ENCODE measurements at regions not wholly inside any gene's neighbourhood (a gene's known extent, or its start where the extent isn't known, plus 50 kb on each side); places are given as distances from the start of the nearest gene placed in this dataset.
"Not testable (repeated sequence)": the region's sequence is repeated elsewhere in the genome, so short reads cannot be mapped to it uniquely, and the experiment has no call there.

DNA sequence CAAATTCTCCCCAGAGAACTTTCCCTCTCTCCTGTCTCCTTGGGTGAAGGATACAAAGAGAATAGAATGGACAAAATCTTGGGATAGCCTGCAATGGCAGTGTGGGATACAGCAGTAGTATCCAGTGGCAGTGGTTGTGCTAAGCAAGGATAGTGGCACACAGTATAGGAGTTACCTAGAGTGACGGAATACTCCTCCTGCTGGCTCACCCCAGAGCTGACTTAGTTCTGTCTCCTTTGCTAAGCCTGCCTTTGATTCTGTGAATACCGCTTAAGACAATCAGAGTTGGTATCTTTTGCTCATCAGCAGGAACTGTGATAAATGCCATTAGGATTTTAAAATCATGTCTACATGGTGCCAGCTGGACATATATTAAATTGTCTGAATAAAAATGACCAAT is 404.3 kb downstream of the JRKL start:
- no peak for DNase-seq

DNA sequence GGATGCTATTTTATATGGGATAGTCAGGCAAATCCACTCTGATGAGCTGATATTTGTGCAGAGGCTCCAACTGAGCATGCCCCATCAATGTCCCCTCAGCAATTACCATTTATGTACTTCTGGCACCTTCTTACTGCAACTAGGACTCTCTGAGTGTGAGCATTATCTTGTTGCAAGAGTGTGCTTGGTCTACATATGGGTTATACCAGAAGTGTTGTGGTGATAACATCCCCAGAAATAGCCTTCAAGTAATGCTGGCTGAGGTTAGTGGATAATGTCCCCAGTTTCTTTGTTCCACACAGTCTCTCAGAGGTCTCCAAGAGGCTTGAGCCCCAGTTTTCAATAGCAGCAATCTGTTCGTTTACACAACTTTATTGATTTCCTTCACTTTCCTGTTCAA is 408.6 kb downstream of the JRKL start:
- no peak for DNase-seq

DNA sequence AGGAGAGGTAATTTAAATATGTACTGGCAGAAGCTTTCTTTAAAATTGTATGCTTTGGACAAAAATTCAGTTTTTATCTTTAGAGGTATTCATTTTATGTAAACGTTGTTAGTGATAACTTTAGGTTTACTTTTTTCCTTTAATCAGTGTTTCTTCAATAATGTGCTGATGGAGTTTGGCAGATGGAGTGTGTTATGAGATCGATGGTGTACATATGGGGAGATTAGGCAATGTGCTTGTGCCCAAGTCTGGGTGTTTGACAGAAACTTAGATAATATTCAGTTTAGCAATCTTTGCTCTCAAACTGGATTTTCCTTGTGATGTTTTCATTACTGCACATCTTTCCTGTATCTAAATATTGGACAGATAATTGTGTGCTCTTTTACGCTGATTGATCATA is 425.4 kb downstream of the JRKL start:
- no peak for DNase-seq

DNA sequence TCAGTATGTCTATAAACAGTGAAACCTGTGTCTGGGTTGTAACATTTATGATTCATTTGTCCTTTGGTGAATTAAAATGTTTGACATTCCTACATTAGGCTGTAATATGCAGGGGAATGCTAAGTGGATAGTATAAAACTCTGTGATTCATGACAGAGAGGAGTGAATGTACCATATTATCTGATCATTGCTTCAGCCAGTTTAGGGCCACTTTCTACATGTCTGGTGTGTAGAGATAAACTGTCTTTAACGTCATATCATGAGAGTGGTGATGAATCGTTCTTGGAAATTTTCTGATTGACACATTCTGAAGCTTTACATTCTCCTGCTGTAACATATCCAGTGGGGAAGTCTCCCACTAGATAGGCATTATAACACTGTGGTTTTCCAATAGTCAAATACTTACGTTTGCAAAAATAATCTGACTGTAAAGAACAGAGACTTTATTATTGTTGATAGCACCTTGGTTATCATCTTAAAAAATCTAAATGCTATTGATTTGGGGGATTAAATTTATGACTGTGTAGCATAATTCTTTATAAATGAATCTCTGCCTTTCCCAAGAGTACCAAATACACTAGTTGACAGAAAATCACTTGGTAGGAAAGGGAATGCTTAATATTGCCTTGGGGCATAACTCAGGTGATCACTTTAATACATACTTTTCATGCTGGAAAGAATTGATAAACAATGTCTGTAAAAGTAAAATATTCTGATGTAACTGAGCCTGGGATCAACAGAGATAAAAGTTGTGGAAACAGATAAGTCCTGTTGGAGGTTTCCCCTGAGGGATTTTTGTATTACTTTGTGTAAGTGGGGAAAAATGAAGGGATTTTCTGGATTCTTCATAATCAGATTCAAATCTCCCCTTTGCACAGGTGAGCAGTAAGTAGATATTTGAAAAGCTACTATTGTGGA is 427.9 kb downstream of the JRKL start:
- no peak for DNase-seq

DNA sequence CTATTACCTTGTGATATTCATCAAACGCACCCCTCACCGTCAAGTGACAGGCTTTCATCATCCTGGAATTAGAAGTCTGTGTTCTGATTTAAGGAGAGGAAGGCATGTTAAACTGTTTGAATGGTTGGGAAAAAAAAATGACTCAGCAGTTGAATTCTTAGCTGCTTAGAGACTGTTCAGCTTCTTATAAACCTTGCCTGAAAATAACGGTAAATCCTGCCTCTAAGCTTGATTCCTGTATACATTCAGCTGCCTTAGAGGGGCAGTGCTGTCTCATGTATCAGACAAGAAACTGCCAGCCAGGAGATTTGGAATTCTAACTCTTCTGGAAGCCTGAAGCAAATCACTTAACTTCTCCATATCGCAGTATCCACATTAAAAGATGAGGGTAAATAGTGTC is 437.4 kb downstream of the JRKL start:
- no peak for DNase-seq

DNA sequence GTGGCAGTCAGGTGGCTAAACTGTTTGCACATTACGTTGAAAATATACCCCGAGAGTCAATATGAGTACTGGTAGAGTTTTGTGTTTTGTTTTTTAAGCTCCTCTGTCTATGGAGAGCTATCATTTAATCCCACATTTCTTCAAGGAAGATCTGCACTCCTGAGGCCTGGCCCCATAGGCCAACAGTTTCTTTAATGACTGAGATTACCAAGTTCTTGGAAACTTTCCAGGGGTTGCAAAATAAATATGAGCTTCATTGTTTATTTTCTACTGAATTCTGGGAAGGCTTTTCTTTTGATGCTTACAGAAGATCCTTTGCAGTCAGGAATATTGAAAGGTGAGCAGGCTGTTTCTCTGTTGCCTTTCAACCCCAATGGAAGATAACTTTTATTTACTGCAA is 452.0 kb downstream of the JRKL start:
- no peak for DNase-seq

DNA sequence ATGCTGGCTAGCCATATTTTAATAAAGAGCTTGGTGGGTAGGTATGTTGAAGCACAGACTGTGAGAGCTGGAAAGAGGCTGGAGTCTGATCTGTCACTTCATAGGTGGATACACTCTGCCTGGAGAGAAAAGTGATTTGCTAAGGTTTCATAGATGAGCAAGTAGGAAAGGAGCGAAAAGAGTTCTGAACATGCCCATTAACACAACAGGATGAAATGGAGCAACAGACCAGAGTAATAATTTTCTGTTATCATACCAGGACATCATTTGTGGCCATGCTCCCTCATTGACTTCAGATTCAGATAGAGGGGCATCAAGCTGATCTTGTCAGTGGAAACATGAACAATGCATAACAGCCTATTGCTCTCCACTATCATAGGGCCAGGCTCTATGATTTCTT is 452.9 kb downstream of the JRKL start:
- DNase-seq = no peak

DNA sequence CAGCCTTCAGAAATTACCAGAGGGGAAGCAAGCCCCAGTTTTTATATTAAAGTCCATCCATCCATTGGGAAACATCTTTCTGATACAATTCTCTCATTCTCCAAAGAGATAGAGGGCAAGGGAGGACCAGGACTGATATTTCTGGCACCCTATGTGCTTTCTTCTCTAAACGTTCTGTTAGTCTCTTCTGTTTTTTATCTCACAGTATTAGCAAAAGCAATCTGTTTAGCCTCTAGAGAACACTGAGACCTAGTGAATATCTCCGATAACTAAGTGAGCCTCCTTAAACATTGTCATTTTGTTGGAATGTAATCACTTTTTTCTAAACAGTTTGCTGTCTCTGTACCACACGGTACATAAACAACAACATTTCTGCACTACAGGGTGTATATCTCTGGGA is 464.6 kb downstream of the JRKL start:
- no peak for DNase-seq

DNA sequence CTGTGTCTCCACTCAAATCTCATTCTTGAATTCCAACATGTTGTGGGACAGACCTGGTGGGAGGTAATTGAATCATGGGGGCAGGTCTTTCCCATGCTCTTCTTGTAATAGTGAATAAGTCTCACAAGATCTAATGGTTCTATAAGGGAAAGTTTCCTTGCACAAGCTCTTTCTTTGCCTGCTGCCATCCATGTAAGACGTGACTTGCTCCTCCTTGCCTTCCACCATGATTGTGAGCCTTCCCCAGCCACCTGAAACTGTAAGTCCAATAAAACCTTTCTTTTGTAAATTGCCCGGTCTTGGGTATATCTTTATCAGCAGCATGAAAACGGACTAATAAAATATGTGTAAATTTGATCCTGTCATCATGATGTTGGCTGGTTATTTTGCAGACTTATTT is 471.9 kb downstream of the JRKL start:
- not testable (repeated sequence) for DNase-seq

DNA sequence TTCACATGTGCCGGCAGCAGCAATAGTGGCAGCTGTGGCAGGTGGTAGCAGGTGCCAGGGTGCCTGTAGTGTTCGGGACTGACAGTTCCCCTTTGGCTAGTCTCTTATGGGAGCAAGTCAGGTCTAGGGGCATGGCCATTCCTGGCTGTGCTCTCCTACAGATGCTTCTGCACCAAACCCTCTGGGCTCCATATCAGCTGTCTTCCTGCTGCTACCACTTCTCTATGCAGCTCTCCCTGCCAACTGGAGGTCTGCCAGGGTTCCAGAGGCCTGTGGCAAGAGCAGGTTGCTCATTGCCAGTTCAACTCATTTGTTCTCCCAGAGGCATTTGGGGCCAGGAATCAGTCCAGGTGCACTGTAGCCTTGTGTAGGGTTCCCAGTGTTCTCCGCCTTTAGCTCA is 473.7 kb downstream of the JRKL start:
- no peak for DNase-seq

DNA sequence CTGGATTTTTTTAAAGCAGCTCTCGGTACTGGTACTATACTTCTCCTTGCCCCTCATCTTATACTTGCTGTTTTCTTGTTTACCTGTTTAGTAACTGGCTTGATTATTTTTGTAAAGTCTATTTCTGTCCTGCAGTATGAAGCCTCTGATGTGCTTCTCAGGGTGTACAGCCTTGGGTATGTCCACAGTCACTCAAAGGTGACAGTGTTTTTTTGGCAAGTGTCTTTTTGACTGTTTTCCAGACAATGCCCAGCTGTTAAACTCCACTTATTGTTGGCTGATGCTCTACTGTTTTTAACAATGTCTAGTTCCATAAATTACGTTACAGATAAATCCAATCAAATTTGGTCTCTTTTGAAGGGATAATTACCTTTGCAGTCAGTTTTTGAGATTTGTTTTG is 475.2 kb downstream of the JRKL start:
- DNase-seq = no peak

DNA sequence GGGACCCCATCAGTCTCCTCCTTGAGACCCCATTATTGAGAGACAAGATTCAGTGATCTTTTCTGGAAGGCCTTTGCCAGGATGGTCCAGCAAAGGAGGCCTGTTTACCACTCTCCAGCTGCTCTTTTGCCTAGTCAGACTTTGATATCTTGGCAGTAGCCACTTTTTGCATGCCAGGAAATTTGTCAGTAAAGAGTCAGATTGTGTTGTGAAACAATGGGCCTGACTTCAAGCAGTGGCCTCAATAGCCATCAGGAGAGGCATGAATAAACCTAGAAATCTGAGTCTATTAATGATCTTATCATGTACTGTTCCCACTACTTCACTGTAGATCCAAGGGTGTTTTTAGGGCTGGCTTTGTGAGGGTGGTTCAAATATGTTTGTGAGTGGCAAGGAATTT is 479.4 kb downstream of the JRKL start:
- no peak for DNase-seq

DNA sequence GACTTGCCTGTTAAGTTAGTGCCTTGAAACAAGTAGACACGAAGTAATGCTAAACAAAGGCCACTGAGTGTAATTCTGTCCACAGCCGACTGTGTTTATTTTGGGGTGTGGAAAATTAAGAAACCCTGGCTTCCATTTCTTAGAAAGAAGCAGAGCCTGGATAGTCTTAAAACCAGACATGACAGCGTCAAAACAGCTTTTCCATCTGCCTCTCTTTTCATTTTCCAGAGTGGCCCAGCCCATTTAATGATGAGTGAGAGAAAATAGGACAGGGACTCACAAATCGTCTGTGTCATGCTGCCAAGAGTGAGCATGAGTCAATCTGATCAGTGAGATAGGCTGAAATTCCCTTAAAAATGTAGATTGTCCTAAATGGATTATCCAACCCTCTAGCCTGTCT is 485.9 kb downstream of the JRKL start:
- DNase-seq = no peak

DNA sequence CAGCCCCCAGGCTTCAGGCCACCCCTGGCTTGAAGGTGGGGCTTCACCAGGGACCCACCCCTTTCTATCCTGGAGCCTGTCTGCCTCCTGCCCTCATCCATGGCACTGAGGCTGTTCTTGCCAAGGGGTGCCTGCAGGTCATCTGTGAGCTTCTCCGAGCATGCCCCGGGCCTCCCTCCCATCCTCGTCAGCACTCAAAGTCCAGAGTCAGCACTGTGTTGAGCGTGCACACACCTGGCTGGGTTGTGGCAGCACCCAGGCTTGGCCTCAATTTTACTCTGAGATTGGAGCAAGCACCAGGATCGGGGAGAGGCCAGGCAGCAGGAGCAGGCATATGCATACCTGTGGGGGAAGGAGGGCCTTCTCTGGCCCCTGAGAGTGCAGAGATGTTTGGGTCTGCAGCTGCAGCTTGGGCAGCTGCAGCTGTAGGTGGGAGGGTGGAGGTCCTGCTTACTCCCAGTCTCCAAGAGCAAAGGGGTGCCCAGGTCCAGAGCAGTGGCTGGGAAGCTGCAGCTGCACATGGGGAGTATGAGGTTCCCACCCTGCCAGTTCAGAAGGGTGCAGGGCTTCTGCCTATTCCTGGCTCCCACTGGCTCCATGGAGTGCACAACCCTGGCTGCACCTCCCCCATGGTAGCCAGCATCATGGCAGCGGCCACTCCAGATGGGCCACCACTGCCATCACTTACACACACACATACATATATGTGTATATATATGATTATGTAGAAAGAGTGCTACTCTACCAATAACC is 488.7 kb downstream of the JRKL start:
- no peak for DNase-seq

DNA sequence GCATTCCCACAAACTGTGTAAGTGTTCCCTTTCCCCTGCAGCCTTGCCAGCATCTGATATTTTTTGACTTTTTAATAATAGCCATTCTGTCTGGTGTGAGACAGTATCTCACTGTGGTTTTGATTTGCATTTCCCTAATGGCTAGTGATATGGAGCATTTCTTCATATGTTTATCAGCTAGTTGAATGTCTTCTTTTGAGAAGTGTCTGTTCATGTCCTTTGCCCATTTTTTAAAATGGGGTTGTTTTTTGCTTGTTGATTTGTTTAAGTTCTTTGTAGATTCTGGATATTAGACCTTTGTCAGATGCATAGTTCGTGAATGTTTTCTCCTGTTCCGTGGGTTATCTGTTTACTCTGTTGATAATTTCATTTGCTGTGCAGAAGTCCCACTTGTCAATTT is 492.8 kb downstream of the JRKL start:
- not testable (repeated sequence) for DNase-seq

DNA sequence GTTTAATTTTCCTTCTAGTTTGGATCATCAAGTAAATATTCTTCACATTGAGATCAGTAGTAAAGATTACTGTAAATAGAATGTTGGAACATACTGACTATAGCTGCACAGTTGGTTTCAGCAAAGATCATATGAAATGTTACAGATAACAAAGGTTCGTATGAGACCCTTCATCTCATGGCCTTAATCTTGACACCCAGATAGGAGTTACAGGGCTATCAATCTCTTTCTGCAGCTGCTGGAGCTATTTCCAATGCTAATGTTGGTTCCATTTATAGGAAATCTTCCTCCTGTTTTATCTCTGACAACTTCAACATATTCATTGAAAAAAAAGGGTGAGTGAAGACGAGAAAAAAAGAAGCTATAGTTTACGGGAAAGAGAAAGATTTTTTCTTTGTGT is 495.6 kb downstream of the JRKL start:
- no peak for DNase-seq

DNA sequence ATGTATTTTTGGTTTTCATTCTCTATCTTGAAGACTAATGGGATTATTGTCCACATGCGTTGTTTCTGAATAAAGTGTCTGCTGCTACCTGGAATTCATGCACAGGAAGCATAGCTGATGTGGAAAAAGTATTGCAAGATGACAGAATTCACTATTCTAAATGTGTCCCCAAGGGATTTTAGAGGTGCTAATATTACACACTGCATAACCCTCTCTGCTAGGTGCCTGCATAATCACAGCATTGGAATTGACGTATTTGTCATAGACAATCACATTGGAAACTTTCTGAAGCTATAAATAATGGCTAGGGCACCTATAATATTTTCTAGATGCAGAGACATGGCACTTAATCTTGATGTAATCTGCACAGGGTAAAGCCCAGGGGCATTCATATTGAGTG is 496.1 kb downstream of the JRKL start:
- DNase-seq = no peak

DNA sequence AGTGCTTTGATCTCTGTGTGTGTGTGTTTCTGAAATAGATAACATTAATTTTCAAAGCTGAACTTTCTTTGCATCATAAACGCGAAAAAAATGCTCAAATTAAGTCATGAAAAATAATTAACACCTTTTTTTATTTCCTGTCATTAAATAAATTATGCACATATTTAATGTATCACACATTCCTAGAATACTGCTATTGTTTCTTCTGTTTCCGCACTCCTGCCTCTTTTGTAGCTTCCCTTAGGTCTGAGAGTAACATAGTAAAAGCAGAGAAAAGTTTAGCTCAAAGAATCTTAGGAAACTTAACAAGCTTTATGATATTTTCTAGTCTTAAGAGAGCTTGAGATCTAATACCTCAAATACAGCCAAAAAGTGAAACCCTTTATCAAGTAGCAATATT is 504.2 kb downstream of the JRKL start:
- DNase-seq = no peak

DNA sequence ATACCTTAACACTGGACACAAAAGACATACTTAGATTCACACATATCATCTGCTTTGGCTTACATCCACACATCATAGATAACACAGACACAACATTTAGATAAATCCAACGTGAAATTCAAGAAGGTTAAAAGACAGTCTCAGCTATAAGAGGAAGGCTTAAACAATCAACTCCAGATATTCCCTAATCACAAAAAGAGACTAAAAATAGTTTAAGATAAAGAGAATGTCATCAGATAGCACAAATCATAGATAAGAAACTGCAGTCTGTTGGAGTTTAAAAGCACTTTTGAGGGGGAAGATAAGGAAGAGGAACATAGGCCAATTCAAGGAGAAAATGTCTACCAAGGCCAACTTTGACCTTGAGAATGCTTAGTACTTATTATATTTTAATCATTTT is 504.8 kb downstream of the JRKL start:
- no peak for DNase-seq

DNA sequence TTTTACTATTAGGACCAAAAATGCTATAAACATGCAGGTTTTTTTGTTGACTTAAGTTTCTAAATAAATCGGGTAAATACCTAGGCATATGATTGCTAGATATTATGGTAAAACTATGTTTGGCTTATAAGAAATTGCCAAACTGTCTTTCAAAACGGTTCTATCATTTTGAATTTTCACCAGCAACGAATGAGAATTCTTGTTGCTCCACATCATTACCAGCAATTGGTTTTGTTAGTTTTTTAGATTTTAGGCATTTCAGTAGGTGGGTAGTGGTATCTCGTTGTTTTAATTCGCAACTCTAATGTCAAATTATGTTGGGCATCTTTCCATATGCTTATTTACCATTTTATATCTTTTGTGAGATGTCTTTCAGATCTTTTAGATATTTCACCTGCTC is 510.2 kb downstream of the JRKL start:
- DNase-seq = no peak

DNA sequence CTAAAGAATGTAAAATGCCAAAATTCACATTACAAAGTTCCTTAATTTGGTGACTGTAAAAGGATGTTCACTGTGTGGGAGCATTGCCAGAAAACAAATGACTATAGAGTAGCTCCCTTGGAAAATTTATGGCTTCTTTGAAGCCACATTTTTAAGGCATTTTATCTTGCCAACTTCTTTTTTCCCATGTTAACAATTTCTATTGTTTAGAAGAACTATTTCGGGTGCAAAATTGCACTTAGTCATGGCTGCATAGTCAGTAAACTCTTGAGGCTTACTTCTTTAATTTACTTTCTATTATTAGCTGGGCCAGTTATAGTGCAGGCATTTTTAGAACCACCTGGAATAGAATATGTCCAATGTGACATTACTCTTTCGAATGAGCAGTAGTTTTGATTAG is 515.3 kb downstream of the JRKL start:
- no peak for DNase-seq

DNA sequence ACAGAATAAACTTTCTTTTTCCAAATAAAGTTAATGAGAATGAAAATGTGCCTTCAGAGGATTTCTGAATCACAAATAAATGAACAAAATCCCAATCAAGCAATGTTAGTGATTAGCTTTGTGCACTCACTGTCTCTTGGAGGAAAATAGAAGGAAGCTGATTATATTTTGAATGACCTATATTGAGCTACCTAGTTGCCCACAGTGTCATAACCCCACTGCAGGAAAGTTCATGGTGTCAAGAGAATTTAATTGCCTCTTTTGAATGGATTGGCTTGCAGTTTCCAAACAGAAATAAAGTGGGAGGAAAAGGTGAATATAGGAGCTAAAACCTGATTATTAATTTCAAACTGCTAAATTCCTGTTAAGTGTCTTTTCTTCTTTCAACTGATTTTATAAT is 515.9 kb downstream of the JRKL start:
- no peak for DNase-seq

DNA sequence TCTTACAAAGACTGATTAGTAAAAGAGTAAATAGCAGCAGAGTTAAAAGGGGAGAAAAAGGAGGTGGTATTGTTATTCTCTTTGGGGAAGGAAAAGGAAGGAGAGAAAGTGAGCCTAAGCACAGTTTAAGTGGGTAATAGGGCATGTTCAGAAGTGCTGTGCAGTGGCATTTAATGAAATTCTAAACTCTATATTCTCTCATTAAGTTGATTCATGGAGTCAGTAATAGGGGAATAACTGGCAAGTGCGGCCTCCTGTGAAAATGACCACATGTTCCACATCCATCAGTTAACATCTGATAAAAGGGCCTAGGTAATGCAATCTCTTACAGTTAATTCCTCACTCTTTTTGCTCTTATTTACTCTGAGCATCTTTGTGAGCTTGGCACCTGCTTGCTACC is 516.7 kb downstream of the JRKL start:
- DNase-seq = no peak

DNA sequence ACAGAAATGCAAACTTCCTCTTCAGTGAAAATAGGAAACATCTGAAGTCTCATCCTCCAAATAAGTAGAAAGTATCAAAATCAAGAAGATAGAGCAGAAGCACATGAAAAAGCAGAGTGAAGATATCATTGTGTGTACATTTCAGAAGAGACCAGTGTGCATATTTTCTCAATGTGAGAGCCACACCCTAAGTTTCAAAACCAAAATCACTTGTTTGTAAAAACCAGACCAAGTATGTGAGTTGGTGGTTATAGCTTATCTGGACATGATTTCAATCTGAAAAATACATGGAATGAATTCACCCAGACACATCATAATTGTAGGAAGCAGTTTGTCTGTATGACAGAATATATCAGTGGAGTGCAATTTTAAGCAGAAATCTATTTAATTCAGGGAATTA is 536.0 kb downstream of the JRKL start:
- DNase-seq = no peak

DNA sequence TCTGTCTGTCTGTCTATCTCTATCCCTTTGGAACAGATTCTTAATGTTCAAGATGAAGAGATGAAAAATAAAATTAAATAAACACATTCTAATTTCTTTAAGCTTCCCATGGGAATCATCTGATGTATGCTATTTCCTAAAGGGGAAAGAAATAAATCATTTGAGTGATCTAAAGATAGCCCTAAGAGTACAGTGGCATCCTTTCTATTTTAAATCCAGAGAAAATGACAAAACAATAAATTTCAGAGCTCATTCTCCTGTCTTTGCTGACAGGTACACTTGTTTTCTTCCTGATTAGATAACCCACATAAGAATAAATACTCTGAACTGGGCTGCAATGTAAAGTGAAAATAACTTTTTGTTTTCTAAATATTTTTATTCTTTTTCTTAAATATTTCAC is 550.4 kb downstream of the JRKL start:
- no peak for DNase-seq
